Dendritic cell treated with granulocyte-macrophage colony-stimulating factor and Interleukin-4, amounts not matched to agents 40 ng/mL and 50 ng/mL, for 4 days (primary cell): ENCODE measurements at regions not wholly inside any gene's neighbourhood (a gene's known extent, or its start where the extent isn't known, plus 50 kb on each side); places are given as distances from the start of the nearest gene placed in this dataset.
"Not testable (repeated sequence)": the region's sequence is repeated elsewhere in the genome, so short reads cannot be mapped to it uniquely, and the experiment has no call there.

Experiments used
- H3K27ac Mint-ChIP-seq: one replicate; pipeline ENCODE4 v1.8.0; 2022; ENCODE audit warnings: mild to moderate bottlenecking, mixed read lengths
- H3K27me3 Mint-ChIP-seq: one replicate; pipeline ENCODE4 v1.8.0; 2022; ENCODE audit warnings: mild to moderate bottlenecking, mixed read lengths
- H3K36me3 Mint-ChIP-seq: one replicate; pipeline ENCODE4 v1.8.0; 2022; ENCODE audit warnings: low read depth, mixed read lengths
- H3K4me1 Mint-ChIP-seq: one replicate; pipeline ENCODE4 v1.8.0; 2022; ENCODE audit warnings: low read depth, mixed read lengths
- H3K4me3 Mint-ChIP-seq: one replicate; pipeline ENCODE4 v1.8.0; 2022; ENCODE audit warnings: mild to moderate bottlenecking, moderate library complexity, mixed read lengths
- H3K9me3 Mint-ChIP-seq: one replicate; pipeline ENCODE4 v1.8.0; 2022; ENCODE audit warnings: mixed read lengths
- intact Hi-C: fragments of 100-400 bp; cut with micrococcal nuclease; formaldehyde crosslinking; loops from one replicate; pipeline ENCODE4 v1.15.0; 2022

DNA sequence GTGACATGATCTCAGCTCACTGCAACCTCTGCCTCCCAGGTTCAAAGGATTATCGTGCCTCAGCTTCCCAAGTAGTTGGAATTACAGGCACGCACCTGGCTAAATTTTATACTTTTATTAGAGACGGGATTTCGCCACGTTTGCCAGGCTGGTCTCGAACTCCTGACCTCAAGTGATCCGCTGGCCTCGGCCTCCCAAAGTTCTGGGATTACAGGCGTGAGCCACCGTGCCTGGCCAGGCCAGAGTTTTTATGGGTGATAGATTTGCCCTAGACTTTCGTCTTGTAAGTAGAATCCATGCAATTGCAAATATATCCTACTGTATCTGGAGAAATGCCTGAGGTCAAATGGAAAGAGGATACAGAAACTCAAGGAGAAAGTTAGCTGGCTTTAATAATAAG, 819.9 kb upstream of the SLITRK1 start:
- no peak overlapping the region for H3K4me3 Mint-ChIP-seq
- no peaks in the 10 kb centered on the region for H3K27me3 Mint-ChIP-seq
- peaks cover 13% of the 10 kb centered on the region for H3K9me3 Mint-ChIP-seq
- intact Hi-C loops: no loop called here
- no peaks in the 10 kb centered on the region for H3K36me3 Mint-ChIP-seq
- no peak overlapping the region for H3K27ac Mint-ChIP-seq
- H3K4me1 Mint-ChIP-seq: no peaks in the 10 kb centered on the region

DNA sequence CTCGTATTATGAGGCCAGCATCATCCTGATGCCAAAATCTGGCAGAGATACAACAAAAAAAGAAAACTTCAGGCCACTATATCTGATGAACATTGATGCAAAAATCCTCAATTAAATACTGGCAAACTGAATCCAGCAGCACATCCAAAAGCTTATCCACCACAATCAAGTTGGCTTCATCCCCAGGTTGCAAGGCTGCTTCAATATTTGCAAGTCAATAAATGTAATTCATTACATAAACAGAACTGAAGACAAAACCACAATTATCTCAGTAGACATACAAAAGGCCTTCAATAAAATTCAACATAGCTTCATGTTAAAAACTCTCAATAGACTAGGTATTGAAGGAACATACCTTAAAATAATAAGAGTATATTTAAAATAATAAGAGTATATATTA, 815.3 kb upstream of the SLITRK1 start:
- H3K36me3 Mint-ChIP-seq, H3K27me3 Mint-ChIP-seq, intact Hi-C loops, H3K4me1 Mint-ChIP-seq, H3K4me3 Mint-ChIP-seq, H3K27ac Mint-ChIP-seq: not testable (repeated sequence)
- H3K9me3 Mint-ChIP-seq: peaks cover 36% of the 10 kb centered on the region

DNA sequence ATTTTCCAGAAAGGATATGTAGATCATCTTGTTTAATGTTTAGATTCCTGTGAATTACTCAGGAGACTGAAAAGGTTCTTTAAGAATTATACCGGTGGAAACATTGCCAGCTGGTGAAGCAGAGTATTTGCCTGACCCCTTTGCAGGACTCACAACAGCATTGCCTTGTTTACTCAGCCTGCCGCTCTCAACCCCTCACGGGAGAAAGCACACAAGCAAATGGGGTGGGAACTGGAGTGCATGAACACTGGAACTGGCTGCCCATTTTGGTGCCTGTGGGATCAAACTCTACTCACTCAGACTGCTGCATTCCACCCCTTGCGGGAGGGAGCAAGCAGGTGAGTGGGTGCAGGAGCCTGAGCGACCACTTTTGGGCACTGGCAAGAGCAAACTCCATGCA, 804.7 kb upstream of the SLITRK1 start:
- Mint-ChIP-seq H3K27ac (no peak overlapping the region), H3K4me3 (no peak overlapping the region), H3K9me3 (peaks cover 32% of the 10 kb centered on the region), H3K27me3 (no peaks in the 10 kb centered on the region), H3K4me1 (no peaks in the 10 kb centered on the region), H3K36me3 (no peaks in the 10 kb centered on the region)
- intact Hi-C loops: no loop called here

DNA sequence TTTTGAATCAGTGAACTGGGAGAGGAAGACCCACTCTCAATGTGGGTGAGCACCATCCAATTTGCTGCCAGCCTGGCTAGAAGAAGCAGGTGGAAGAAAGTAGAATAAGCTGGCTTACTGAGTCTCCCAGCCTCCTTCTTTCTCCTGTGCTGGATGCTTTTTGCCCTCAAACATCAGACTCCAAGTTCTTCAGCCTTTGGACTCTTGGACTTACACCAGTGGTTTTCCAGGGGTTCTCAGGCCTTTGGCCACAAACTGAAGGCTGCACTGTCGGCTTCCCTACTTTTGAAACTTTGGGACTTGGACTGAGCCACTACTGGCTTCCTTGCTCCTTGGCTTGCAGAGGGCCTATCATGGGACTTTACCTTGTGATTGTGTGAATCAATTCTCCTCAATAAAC, 804.2 kb upstream of the SLITRK1 start:
- no peak overlapping the region for H3K4me3 Mint-ChIP-seq
- no peaks in the 10 kb centered on the region for H3K36me3 Mint-ChIP-seq
- no peaks in the 10 kb centered on the region for H3K4me1 Mint-ChIP-seq
- peaks cover 27% of the 10 kb centered on the region for H3K9me3 Mint-ChIP-seq
- H3K27ac Mint-ChIP-seq: no peak overlapping the region
- H3K27me3 Mint-ChIP-seq: no peaks in the 10 kb centered on the region
- intact Hi-C loops: no loop called here

DNA sequence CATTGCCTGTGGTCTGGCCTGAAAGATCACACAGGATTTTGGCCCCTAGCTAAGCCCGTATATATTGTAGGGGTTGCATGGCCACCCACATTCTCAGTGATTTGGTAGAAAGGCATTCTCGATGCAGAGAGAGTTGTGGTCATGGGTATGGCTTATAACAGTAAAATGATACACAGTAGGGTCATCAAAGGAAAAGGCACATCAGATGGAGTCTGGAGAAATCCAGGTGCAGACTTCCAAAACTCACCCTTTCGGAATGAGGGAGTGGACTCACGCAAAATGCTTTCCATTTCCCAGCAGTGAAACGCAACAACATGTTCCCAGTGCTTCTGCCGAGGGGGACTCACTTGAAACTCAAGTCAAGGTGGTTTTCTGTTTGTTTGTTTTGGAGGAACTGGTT, 802.5 kb upstream of the SLITRK1 start:
- intact Hi-C loops: no loop called here
- no peak overlapping the region for H3K4me3 Mint-ChIP-seq

DNA sequence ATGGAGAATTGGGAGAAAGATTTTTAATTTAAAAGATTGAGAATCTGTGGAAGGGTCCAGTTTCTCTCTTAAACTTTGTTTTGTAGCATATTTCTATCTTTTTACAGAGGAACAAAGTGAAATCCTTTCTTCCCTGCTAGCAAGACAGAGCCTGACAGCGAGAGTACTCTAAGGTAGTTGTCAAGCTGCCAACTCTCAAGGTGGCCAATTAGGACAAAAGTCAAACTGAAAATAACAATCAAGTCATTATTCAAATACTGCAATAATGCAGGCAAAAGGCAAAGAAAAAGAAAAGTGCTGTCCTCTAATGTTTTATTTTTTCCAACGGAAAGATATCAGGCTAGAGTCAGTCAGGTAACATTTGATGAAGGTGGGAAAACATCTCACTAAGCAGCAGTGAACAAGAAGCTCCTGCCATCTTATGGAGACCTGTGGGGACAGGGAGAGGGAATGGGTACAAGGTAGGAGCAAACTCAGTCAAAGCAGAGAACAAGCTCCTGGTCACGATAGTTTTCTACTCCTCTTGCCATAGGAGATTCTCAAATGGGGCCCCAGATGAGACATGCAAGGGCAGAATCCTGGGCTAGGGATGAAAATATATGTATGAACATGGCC, 801.9 kb upstream of the SLITRK1 start:
- Mint-ChIP-seq H3K9me3 (peaks cover 40% of the 10 kb centered on the region), H3K4me1 (no peaks in the 10 kb centered on the region), H3K4me3 (no peak overlapping the region), H3K27me3 (no peaks in the 10 kb centered on the region), H3K36me3 (no peaks in the 10 kb centered on the region), H3K27ac (no peak overlapping the region)
- intact Hi-C loops: no loop called here

More for the DNA sequence above, 802.5 kb upstream of the SLITRK1 start:
- H3K36me3 Mint-ChIP-seq: no peaks in the 10 kb centered on the region
- H3K9me3 Mint-ChIP-seq: peaks cover 34% of the 10 kb centered on the region
- H3K4me1 Mint-ChIP-seq: no peaks in the 10 kb centered on the region
- no peaks in the 10 kb centered on the region for H3K27me3 Mint-ChIP-seq
- H3K27ac Mint-ChIP-seq: no peak overlapping the region

DNA sequence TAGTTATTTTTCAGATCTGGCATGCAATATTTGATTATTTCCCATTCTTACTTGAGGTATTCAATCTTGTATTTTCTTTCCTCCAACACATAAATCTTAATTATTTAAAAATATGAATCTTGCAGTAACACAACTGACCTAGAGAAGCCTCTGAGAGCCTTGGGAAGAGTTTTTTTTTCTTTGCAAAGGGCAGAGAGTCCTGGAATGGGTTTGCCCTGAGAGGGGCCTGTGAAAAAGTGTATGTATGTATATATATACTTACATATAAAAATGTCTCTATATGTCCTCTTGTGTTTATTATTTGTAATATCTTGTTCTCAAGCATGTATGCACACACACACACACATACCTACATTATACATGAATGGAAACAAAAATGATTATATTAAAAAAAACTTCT, 801.2 kb upstream of the SLITRK1 start:
- H3K4me1 Mint-ChIP-seq: no peaks in the 10 kb centered on the region
- no peaks in the 10 kb centered on the region for H3K36me3 Mint-ChIP-seq
- intact Hi-C loops: no loop called here
- no peak overlapping the region for H3K27ac Mint-ChIP-seq
- H3K27me3 Mint-ChIP-seq: no peaks in the 10 kb centered on the region
- no peak overlapping the region for H3K4me3 Mint-ChIP-seq
- H3K9me3 Mint-ChIP-seq: peaks cover 41% of the 10 kb centered on the region

DNA sequence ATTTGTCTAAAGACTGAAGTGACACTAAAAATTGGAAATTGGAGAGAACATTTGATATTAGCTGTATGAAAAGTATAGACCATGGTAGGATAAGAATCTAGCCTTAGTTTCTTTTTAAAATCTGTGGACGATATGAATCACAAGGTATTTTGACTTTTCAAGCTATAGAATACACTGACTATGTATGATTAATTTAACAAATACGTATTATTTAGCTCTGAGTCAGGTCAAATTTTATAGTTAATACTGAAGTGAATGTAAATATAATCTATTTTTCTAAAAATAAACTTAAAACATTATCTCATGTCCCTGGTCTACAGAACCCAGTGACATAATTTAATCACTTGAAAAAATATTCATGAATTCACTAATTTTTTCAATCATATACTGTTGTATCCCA, 795.6 kb upstream of the SLITRK1 start:
- Mint-ChIP-seq H3K27ac (no peak overlapping the region), H3K36me3 (no peaks in the 10 kb centered on the region), H3K4me1 (no peaks in the 10 kb centered on the region), H3K27me3 (no peaks in the 10 kb centered on the region), H3K9me3 (peaks cover 25% of the 10 kb centered on the region), H3K4me3 (no peak overlapping the region)
- intact Hi-C loops: no loop called here

DNA sequence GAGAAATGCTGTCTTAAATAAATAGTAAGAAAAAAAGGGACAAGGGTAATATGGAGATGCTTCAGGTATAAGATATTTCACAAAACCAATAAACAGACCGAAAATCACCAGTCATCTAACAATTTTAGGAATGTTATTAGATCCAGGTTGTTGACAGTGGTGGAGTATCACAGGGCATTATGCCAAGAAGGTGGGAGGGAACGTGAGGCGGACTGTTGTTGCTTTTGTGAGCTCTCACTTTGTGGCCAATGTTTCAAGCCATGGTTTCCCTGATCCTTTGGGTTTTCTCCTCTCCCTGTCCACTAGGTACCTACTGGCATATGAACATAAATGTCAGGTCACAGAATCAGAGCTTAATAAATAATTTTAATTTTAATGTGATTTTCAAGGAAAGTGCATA, 790.3 kb upstream of the SLITRK1 start:
- H3K36me3 Mint-ChIP-seq: no peaks in the 10 kb centered on the region
- no peak overlapping the region for H3K27ac Mint-ChIP-seq
- H3K27me3 Mint-ChIP-seq: no peaks in the 10 kb centered on the region
- intact Hi-C loops: no loop called here
- no peak overlapping the region for H3K4me3 Mint-ChIP-seq
- H3K4me1 Mint-ChIP-seq: no peaks in the 10 kb centered on the region
- H3K9me3 Mint-ChIP-seq: peaks cover 8% of the 10 kb centered on the region

DNA sequence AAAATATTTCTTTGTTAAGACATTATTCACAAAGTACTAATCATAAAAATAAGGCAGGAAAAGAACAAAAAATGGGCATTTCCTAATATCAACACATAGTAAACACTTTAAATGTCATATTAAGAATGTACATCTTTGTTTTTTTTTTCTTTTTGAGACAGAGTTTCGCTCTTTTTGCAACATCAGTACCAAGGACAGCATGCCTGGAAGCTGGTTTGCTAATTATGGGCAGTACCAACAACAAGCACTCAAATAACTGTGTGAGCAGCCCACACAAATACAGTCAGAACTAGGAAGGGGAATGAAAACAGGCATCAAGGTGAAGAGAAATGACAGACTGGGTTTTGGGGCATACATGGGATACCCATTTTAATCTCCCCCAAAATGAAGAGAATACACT, 788.0 kb upstream of the SLITRK1 start:
- Mint-ChIP-seq H3K4me3 (no peak overlapping the region), H3K27ac (no peak overlapping the region), H3K9me3 (peaks cover 8% of the 10 kb centered on the region), H3K27me3 (no peaks in the 10 kb centered on the region), H3K36me3 (no peaks in the 10 kb centered on the region), H3K4me1 (no peaks in the 10 kb centered on the region)
- intact Hi-C loops: no loop called here

DNA sequence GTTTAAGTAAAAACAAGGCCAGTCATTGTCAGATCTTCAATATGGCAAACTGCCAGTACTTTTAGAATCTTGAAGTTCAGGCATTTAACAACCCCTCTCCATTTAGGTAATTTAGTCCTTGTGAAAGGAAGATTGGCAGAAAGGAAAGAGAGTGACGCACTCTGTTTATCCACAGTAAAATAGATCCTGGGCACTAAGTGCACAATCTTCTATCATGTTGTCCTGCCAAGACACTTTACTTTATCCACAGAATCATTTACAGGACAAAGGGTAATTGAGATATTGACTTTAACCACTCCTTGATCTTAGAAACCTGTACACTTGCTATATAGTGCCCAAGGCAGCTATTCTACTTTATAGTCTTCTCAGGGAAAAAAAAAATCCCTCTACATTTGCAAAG, 786.4 kb upstream of the SLITRK1 start:
- no peaks in the 10 kb centered on the region for H3K36me3 Mint-ChIP-seq
- no peaks in the 10 kb centered on the region for H3K4me1 Mint-ChIP-seq
- no peaks in the 10 kb centered on the region for H3K9me3 Mint-ChIP-seq
- H3K27ac Mint-ChIP-seq: no peak overlapping the region
- no peaks in the 10 kb centered on the region for H3K27me3 Mint-ChIP-seq
- intact Hi-C loops: no loop called here
- H3K4me3 Mint-ChIP-seq: no peak overlapping the region

DNA sequence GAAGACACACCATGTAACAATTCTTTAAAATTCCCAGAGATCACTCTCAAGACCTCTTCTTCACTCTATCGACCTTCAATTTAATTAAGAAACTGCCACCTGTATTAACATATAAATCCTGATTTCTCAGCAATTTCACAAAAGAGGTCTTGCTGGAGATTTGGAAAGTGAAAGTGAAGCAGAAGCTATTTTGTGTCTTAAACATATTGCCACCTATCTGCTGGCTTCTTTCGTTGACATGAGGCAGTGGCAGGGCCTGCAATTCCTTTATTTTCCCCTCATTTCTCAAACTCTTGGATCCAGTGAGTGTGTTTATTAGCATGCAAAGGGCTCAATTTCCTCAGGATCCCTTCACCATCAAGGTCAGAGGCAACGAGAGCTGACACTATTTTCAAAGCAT, 780.2 kb upstream of the SLITRK1 start:
- Mint-ChIP-seq H3K4me1 (no peaks in the 10 kb centered on the region), H3K4me3 (no peak overlapping the region), H3K27me3 (no peaks in the 10 kb centered on the region), H3K36me3 (no peaks in the 10 kb centered on the region), H3K27ac (no peak overlapping the region), H3K9me3 (no peaks in the 10 kb centered on the region)
- intact Hi-C loops: no loop called here

DNA sequence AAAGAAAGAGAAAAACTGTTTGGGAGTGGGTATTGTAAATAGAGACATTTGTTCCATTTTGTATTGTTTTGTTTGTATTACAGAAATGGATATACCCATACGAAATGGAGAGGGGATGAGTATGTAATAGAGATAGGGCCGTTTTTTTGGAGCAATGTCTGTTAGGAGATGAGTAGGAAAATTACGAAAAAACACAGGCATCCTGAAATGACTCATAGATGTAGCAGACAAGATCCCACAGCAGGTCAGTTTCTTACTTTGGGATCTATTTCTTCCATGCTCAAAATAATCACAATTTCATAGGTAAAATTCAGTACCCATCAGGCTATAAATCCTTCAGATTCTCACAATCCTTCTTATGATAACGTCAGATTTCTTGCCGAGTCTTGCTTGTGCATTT, 779.4 kb upstream of the SLITRK1 start:
- H3K4me3 Mint-ChIP-seq: no peak overlapping the region
- intact Hi-C loops: no loop called here
- no peaks in the 10 kb centered on the region for H3K9me3 Mint-ChIP-seq
- H3K36me3 Mint-ChIP-seq: no peaks in the 10 kb centered on the region
- H3K27ac Mint-ChIP-seq: no peak overlapping the region
- no peaks in the 10 kb centered on the region for H3K4me1 Mint-ChIP-seq
- H3K27me3 Mint-ChIP-seq: no peaks in the 10 kb centered on the region

DNA sequence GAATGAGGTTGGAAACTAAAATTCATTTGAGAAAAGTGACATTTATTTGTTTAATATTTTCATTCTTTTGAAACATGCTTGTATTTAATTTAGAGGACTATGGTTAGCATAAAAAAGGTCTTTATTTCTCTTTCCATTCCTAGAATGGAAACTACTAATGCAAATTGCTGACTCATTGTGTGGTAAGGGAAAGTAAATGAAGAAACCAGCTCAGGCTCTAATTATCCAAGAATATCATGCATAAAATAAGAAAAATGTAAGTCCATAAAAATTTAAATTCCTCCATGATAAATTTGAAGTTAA, 777.0 kb upstream of the SLITRK1 start:
- no peaks in the 10 kb centered on the region for H3K9me3 Mint-ChIP-seq
- no peak overlapping the region for H3K27ac Mint-ChIP-seq
- H3K36me3 Mint-ChIP-seq: no peaks in the 10 kb centered on the region
- intact Hi-C loops: no loop called here
- no peak overlapping the region for H3K4me3 Mint-ChIP-seq
- H3K4me1 Mint-ChIP-seq: no peaks in the 10 kb centered on the region
- H3K27me3 Mint-ChIP-seq: no peaks in the 10 kb centered on the region

DNA sequence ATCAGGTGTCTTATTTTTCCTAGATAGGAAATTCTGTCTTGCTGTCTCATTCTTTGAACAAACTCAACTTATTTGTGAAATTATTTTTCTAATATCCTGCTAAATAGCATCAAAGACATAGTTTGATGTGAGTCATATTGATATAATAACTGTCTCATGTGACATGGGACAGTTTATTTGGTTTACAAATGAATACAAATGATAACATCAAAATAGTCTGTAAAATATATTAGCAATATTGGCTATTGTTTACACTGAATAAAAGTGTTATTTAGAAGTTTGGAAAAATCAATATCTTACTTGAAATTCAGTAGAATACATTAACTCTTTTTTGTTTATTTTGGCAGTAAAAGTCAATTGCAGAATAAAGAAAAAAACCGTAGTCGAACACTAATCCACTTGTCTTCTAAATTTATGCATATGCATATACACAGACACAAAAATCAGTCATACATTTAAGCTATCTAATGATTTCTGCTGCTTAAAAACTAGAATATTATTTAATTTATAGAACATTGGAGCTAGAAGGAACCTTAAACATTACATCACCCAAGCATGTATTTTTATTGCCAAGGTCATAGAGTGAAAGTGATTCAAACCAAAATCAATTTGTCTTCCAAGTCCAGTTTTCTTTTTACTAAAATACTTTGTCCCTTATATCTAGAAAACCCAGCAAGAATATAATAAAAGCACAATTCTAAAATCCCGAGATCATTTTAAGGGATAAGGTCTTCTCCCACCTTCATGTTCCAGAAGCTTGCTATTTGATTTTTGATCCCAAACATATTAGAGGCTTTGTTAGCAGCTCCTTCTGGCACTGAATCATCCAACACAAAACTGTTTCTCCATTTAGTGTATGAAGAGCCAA, 776.5 kb upstream of the SLITRK1 start:
- no peaks in the 10 kb centered on the region for H3K9me3 Mint-ChIP-seq
- H3K36me3 Mint-ChIP-seq: no peaks in the 10 kb centered on the region
- H3K4me3 Mint-ChIP-seq: no peak overlapping the region
- intact Hi-C loops: no loop called here
- no peak overlapping the region for H3K27ac Mint-ChIP-seq
- no peaks in the 10 kb centered on the region for H3K27me3 Mint-ChIP-seq
- H3K4me1 Mint-ChIP-seq: no peaks in the 10 kb centered on the region
